GM18909 (cell line): ENCODE measurements at regions not wholly inside any gene's neighbourhood (a gene's known extent, or its start where the extent isn't known, plus 50 kb on each side); places are given as distances from the start of the nearest gene placed in this dataset.
"Not testable (repeated sequence)": the region's sequence is repeated elsewhere in the genome, so short reads cannot be mapped to it uniquely, and the experiment has no call there.

ENCODE experiments used
- ATAC-seq: cut with Tn5 transposase; IDR thresholded peaks from one replicate; pipeline ENCODE4 v1.9.1; 2021; ENCODE audit warnings: mild to moderate bottlenecking; ENCODE audit not compliant: unreplicated experiment, poor library complexity

DNA sequence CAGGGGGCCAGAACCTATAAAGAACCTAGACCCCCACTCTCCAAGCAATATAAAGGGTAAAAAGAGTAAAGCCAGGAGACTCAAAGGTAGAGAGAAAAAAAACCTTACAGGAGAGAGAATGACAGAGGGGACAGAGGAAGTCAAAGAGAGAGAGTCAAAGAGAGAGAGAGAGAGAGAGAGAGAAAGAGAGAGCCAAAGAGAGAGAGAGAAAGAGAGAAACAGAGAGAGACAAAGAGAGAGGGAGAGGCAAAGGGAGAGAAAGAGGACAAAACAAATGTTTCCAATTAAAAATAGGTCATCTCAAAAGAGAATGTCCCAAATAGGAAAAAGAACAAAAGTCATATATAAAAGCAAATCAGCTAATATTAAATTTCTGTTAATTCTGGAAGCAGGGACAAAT lies 251.5 kb downstream of the DPY19L2 start:
- ATAC-seq = no peak

DNA sequence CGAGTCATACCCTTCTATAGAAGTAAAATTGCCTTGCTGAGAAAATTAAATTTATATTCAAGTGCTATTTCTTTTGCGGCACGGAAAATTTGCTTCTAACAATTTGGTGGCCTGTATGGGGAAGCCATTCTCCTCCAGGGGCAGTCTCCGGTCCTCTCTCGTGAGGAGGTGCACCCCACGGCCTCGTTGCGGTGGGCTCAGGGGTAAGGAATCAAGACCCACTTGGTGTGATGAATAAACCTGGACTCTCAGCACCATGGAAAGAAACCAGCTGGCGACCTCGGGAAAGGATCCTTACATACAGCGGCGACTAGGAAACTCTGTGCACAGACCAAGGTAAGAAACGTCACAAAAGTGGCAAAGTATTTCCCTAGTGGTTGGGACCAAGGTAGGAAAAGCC lies 252.9 kb downstream of the DPY19L2 start:
- no peak for ATAC-seq

DNA sequence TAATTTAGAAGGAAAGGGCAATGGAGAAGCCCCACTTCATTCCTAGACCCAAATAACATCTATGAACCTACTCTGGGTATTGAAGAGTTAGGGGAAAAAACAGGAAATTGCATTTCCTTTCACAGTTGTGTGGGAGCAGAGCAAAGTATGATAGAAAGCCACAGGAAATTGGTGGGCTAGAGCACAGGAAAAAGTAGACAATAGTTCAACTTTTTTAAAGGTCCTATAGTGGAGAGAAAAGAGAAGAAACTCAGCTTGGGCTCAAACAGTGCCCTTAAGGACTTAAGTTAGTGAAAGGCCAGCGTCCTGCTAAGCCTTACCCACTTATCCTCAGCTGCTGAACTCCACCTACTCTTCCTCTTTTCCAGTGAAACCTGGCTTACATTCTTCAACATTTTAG lies 258.1 kb downstream of the DPY19L2 start:
- ATAC-seq = no peak

DNA sequence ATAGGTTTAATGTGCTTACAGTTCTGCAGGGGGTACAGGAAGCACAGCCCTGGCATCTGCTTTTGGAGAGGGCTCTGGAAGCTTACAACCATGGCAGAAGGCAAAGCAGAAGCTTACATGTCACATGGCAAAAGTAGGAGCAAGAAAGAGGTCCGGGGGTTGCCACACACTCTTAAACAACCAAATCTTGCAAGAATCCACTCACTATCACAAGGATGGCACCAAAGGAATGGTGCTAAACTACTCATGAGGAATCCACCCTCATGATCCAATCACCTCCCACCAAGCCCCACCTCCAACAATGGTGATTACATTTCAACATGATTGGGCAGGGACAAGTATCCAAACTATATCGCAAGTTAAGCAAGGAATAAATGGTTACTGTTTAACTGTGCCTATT lies 255.8 kb upstream of the AVPR1A start:
- no peak for ATAC-seq

DNA sequence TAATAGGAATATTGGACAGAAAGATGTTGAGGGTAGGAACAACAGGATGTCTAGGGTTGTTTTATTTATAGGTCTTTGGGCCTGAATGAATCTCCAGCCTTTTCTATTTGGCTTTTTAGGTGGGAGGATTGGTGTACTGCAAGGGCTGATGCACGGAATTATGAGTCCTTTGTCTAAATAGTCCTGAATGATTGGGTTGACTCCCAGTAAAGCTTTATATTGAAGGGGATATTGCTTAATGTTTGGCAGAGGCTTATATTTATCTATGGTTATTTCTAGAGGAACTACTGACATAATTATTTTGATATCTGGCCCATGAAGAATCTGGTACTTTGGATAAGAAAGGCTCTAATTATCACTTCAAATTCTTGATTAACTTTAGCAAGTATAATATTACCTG lies 253.6 kb upstream of the AVPR1A start:
- no peak for ATAC-seq

- ATAC-seq = no peak
Observed at GRCh38 chr12:63403256-63403655, 252.3 kb upstream of the AVPR1A start.

GRCh38 chr12:63400718-63401117 lies 249.7 kb upstream of the AVPR1A start:
- ATAC-seq = no peak

DNA sequence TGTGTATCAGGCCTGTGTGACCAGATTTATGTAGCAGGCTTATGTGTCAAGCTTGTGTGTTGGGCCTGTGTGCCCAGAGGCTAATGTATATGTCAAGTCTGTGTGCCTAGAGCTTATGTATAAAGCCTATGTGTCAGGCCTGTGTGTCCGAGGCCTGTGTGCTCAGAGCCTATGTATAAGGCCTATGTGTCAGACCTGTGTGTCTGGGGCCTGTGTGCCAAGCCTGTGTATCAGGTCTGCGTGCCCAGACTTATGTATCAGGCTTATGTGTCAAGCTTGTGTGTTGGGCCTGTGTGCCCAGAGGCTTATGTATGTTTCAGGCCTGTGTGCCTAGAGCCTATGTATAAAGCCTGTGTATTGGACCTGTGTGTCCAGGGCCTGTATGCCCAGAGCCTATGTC lies 249.3 kb upstream of the AVPR1A start:
- no peak for ATAC-seq

DNA sequence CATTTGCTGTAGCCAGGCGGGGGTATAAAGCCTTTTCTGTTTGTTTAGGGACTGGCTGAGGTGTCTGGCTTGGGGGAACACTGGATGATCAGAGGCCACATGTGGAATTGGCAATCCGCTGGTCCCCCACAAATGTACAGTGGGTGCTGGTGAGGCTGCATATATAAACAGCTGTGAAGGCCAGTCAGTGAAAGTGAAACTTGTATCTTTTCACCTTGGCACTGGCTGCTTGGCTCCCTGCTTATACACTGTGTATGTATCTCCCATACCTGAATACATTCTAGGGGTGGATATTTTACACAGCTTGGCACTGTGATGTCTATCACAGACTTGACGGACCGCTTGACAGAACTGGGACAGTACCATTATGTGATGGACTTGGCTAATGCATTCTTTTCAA lies 246.8 kb upstream of the AVPR1A start:
- ATAC-seq = no peak

GRCh38 chr12:63396135-63396534 lies 245.1 kb upstream of the AVPR1A start:
- no peak for ATAC-seq

- ATAC-seq = no peak
Observed at GRCh38 chr12:63394983-63395382, 244.0 kb upstream of the AVPR1A start.

- no peak for ATAC-seq
Observed at GRCh38 chr12:63394349-63394748, 243.3 kb upstream of the AVPR1A start.

DNA sequence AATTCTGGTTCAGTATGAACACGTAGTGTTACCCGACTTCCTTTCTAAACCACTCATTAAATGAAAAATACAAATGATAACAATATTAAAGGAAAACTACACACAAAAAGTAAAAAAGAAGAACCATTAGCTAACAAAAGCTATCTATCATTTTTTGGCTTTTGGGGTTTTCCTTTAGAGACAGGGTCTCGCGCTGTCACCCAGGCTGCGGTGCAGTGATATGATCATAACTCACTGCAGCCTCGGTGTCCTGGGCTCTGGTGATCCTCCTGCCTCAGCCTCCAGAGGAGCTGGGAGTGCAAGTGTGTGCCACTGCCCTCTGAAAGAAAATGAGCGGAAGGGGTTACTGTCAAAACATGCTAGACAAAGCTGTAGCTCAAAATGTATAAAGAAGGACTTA lies 238.2 kb upstream of the AVPR1A start:
- no peak for ATAC-seq

- no peak for ATAC-seq
Observed at GRCh38 chr12:63387771-63388170, 236.8 kb upstream of the AVPR1A start.

DNA sequence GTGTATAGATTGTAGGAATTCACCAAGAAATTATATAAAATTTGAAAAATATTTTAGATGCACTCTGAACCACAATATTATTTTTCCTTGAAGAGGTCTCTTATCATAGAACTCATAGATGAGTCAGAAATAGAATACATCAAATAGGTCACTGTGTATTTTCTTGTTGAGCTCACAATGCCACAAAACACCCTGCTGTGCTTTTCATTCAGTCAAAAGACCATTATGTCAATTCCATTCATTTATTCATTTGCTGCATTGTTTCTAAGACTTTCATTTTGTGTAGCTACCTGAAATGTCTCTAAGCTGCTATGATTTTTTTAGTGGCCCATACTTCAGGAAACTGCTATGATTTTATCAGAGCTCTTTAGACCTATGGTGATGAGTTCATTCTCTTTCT lies 231.9 kb upstream of the AVPR1A start:
- ATAC-seq = no peak

GRCh38 chr12:63362791-63363190 lies 211.8 kb upstream of the AVPR1A start:
- no peak for ATAC-seq

DNA sequence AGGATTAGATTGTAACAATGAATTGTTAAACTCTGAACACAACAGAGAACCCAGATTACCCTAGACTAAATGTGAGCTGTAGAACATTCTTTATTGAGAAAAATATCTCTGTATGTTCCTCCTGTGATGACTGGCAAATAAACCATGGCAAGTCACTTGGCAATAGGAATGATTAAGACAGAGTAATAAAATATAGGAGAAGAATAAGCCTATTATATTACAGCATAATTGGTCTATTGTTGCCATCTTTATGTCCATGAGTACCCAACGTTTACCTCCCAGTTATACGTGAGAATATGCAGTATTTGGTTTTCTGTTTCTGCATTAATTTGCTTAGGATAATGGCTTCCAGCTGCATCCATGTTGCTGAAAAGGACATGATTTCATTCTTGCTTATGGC lies 211.2 kb upstream of the AVPR1A start:
- ATAC-seq = no peak

- ATAC-seq = no peak
Observed at GRCh38 chr12:63354969-63355368, 204.0 kb upstream of the AVPR1A start.

DNA sequence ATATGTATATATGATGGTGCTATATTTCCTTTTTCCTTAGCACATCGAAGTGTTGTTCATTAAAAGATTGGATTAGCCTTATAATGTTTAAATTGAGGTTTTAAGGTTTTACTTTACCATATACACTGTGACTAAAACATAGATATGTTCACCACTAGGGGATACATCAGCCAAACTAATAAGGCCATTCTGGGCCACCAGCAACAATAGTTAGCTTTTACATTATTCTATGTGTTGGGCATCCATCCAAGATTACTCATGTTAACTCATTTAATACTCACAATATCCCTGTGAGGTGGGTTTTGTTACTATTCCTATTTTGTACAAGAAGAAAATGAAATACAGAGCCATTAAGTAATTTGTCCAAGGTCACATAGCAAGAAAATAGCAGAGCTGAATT lies 202.6 kb upstream of the AVPR1A start:
- ATAC-seq = no peak

DNA sequence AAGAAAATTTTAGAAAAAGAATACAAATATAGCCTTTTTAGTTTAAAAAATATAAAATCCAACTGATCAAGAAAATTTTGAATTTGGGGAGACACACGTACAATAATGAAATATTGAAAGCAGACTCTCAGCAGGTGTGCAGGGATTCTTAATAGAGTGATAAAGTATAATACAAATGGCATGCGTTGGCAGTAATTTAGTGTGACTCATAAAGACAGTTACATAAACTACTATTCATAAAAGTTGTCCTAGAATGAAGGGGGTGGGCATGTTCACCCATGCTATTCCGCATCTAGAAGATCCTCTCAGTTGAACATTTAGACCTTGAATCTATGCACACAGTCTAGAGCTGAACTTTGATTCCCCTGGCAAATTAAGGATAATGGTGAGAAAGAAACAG lies 200.4 kb upstream of the AVPR1A start:
- ATAC-seq = no peak

- peak; percentile 70 for ATAC-seq
Observed at GRCh38 chr12:63348556-63348955, 197.6 kb upstream of the AVPR1A start.

- not testable (repeated sequence) for ATAC-seq
Observed at GRCh38 chr12:63337158-63337557, 186.2 kb upstream of the AVPR1A start.

DNA sequence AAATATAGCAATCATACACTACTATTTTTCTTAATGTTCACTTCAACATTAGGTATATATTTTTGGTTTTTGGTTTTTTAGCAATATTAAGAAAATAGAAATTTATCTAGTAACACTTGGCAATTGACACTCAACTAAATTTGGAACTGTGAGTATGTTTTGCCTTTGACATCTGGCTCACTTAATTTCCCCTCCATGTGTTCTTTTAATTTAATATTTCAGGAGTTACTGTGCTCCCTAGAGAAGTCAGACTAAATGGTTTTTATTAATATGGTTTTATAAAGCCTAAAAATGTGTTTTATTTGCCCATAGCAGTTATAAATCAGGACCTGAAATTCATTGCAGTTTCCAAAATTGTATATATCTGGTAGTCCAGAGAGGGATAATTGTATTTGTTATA lies 175.3 kb upstream of the AVPR1A start:
- ATAC-seq = no peak
